Pons (tissue), 1 donor: ENCODE measurements at regions not wholly inside any gene's neighbourhood (a gene's known extent, or its start where the extent isn't known, plus 50 kb on each side); places are given as distances from the start of the nearest gene placed in this dataset.
"Not testable (repeated sequence)": the region's sequence is repeated elsewhere in the genome, so short reads cannot be mapped to it uniquely, and the experiment has no call there.

Experiments used
- DNase-seq: peaks from one replicate; pipeline ENCODE4 v3.0.0-alpha.2; 2016; ENCODE audit warnings: low spot score

DNA sequence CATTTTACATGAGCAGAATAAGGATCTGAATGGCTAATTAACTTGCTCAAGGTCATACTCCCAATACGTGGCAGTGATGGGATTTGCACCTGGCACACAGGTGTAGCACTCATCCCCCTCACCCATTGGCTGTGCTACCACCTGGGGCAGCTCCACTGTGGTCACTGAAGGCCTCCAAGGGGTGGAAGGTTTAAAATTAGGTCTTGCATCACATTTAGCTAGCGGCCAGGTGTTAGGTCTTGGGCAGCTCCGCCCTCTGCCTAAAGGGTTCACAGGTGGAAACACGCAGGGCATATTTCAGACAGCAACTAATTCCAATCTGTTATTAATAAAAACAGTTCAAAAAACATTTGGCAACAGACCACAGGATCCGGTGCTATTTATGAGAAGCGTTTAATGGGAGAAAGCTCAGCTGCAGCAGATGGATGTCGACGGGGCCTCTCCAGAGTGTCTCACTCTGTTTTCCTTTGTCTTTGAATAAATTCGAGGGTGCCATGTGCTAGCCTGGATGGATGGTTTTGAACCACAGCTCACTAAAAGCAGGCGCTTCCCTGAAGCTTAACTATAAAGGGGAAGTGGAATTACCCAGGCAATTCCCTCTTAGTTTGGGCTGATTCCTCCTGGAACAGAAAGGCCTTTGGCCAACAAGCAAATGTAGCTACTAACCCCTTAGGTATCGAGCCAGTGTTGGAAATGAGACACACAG lies 1017.6 kb downstream of the TYW1 start:
- no peak for DNase-seq

DNA sequence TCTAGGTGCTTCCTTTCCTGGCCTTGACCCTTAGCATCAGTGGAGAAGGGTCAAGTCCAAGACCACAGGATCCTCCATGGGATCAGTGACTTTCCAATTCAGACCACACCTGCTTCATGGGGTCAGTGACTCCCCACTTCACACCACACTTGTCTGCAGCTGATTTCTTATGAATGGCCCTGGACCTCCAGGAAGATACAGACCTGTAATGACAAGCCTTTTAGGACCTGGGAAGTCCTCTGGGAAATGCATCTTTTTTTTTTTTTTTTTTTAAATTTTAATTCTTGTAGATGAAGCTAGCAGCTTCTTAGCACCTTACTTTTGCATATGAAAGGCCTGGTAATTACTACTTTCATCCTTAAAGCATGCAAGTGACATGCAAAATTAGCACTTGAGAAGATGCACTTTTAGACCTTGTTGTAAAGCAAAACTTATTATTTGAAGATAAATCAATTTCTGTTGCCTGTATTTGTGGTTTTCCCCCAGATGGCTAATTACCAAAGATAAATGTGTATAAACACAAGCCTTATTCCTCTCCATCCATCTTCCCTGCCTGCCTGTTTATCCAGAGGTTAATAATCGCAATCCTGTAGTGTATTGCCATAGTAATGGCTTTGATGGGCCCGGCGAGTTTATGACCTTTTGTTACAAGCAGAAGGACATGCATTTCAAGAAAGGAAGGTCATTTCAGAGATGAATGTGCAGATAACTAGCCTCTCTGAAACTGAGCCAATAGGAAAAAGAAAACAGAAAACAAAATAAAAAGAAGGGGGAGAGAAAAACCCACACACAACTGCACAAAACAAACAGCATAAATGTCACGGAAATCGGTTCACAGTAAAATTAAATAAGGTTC lies 1018.7 kb downstream of the TYW1 start:
- no peak for DNase-seq

DNA sequence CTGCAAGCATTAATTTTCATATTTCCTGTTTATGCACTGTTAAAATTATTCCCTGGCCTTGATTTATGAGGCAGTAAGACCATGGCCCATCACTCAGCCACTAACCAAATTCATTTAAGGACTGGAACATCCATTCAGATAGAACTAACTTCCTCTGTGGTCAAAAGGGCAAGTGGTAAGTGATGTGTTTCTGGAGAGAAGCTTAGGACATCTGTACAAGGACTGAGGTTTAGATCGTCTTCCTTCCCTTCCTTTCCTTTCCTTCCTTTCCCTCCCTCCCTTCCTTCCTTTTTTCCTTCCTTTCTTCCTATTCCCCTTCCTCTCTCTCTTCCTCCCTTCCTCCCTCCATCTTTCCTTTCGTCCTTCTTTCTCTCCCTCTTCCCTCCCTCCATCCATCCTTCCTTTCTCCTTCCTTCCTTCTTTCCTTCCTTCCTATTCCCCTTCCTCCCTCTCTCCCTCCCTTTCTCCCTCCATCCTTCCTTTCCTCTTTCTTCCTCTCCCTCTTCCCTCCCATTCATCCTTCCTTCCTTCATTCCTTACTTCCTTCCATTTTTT lies 1019.4 kb downstream of the TYW1 start:
- DNase-seq, result no peak

DNA sequence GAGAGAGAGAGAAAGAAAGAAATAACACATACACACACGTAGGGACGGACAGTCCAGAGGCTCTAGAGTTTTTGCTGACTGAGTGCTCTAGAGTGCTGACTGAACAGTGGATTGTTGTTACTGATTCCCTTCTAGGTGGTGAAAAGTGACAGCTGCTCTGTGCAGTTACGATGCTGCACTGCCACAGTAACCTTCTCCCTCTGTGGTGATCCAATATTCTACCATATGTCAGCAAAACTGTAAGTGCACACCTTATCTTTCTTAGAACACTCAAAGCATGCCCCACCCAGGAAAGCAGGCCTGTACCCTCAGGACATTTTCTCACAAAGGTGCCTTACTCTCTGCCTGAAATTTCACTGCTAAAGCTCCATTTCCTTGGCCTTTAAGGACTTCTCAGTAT lies 1023.5 kb downstream of the TYW1 start:
- no peak for DNase-seq

DNA sequence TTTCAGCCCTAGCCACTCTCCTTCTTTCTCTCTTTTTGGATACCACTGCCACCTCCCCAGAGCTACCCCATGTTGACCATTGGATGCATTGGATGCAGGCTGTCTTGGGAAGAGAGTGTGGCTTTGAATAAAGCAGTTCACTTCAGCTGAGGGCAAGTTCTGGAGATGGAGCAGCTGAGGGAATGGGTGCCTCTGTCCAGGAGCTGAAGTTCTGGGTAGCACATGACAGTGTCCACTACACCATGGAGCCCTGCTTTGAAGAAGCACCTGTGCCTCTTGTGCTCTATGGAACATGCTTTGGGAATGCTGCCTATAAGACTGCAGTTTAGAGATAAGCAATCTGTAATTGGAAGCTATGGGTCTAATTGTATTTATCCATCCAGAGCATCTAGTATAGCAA lies 1028.7 kb downstream of the TYW1 start:
- no peak for DNase-seq

DNA sequence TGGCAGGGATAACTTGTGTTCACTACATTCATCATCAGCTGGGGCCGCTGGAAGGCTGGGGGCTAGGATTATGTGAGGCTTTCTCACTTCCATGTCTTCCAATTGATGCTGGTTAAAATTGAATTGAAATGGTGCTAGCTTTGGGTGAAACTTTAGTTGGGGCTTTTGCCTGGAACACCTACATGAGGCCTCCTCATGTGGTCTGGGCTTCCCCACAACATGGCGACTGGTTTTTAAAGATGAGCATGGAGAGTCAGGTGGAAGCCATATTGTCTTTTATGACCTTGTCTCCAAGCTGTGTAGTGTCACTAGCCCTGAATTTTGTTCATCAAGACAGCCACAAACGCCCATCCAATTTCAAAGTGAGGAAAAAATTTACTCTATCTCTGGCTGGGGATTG lies 1033.9 kb downstream of the TYW1 start:
- no peak for DNase-seq

DNA sequence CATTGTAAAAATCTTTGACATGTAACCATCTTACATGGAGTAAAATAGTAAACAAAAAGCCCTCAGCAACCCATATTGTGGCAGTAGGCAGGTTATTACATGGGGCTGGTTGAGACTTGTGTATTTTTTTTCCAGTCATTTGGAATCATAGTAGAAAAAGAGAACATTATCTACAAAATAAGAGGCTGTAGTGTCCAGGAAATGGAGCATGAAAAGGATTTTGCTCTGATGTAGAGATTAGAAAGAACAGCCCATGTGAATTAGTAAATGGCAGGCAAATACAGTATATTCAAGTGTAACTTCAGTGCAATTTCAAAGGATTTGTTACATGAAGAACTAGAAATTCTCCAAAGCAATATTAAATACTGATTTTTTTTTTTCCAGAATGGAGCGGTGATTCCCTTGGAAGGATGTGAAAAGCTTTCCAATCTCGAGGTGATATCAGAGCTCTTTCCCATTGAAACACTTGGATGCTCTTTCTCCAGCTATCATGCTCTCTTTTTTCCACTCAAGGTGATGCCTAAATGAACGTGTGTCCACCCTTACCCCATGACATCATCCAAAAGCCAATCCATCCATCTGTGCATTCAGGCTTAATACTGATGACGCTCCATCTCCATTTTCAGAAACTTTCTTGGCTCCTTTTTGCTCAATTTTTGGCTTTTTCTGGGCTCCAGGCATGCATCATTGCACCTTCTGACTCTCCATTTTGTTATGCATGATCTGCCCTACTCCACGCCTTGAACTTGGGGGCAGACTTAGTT lies 1034.7 kb downstream of the TYW1 start:
- no peak for DNase-seq

DNA sequence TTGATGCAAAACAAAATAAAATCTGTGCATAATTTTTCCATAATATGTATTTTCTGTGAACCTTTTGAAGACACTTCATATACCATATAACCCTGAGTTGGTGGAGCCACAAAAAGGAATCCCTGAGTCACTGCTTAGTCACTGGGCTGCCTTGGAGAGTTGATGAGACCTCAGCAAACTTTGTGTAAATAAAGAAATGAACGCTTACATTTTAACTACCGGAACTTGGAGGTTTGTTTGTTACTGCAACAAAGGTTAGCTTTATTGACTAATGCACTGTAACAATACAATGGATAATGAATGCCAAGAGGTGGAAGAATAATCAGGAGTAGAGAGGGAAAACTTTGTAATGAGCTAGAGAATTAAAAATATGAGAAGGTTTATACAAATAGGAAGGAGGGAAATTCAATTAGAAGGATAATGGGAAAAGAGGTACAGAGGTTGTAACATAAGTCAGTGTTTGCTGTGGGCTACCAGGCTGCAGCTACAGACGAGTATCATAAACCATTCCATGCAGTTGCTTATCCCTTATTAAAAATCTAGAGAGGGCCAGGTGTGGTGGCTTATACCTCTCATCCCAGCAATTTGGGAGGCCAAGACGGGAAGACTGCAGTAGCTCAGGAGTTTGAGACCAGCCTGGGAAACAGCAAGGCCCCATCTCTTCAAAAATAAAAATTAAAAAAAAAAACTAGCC lies 1042.1 kb downstream of the TYW1 start:
- DNase-seq, result no peak

DNA sequence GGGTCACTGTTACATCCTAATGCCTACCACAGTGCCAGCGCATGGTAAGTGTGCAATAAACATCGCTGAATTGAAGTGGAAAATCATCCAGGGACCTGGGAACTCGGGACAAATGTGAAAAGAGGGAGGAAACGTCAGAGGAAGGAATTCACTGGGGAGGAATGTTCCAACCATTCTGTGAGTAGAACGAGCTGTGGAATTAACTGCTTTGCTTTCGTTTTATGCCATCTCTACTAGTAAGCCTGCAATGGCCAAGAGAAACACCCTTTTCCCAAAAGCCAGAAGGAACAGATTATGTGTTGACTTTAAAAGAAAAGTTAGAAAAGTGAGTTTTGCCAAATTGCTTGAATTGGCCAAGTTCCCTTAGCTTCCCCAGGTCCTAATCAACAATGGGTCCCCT lies 1044.9 kb downstream of the TYW1 start:
- no peak for DNase-seq

DNA sequence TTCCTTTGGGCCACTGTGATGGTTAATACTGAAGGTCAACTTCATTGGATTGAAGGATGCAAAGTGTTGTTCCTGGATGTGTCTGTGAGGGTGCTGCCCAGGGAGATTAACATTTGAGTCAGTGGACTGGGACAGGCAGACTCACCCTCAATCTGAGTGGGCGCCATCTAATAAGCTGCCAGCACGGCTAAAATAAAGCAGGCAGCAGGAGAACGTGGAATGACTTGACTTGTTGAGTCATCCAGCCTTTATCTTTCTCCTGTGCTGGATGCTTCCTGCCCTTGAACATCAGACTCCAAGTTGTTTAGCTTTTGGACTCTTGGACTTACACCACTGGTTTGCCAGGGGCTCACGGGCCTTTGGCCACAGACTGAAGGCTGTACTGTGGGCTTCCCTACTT lies 1046.9 kb downstream of the TYW1 start:
- no peak for DNase-seq

DNA sequence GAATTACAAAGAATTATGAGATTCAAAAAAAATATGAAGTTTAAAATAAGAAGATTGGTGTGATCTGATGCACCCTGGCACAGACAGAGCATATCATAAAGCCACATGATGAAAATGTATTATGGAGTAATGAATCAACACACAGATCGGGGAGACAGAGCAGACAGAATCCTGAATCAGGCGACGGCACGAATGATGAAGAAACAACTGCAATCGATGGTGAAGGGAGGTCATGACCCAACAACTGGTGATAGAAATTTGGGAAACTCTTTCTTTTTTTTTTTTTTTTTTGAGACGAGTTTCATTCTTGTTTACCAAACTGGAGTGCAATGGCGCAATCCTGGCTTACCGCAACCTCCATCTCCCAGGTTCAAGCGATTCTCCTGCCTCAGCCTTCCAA lies 1054.0 kb downstream of the TYW1 start:
- DNase-seq, result no peak

DNA sequence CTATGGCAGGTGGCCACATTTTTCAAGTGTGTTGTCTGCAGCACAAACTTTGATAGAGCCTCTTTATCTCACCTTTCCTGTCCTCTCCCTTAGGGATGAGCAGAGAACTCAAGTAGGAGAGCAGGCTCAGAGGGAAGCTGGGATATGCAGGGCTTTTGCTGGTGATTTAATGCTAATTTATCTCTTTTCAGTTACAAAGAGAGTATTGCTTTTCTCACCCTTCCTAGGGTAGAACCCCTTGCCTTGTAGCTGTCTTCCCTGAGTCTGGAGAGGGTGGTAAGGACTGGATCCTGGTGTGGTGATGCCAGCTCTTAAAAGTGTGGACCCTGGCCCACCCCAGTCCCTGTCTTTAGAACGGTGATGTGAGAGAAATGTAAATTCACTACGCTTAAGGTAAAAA lies 1061.4 kb downstream of the TYW1 start:
- DNase-seq, result no peak

DNA sequence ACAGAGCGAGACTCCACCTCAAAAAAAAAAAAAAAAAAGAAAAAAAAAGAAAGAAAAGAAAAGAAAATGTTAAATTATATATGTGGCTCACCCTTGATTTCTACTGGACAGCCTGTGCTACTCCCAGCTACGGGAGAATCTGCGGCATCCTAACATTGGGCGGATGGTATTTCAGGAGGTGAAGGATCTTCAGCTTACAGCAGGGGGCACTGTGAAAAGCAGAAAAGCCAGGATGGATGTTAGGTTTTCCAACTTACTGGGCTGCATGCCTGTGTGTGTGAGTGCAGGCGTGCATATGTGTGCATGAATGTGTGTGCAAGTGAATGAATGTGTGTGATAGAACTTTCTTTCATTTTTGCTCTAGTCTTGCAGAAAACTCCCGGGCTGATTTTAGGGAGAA lies 1066.5 kb downstream of the TYW1 start:
- DNase-seq, result peak; percentile 16

DNA sequence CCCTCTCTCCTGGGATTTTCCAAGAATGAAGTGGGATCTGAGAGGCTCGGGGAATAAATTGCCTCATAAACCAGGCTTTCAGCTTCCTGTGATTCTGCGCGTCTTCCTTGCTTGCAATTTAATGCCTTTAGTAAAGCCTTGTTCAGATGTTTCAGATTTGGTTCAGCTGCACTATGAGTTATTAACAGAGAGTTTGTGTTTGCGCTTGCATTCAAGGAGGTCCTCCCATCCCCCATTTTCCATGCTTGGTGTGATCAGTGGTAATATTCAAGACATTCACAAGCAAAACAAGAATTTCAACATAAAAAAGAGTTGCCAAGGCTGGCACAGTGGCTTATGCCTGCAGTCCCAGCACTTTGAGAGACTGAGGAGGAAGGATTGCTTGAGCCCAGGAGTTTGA lies 1068.9 kb downstream of the TYW1 start:
- DNase-seq, result no peak

DNA sequence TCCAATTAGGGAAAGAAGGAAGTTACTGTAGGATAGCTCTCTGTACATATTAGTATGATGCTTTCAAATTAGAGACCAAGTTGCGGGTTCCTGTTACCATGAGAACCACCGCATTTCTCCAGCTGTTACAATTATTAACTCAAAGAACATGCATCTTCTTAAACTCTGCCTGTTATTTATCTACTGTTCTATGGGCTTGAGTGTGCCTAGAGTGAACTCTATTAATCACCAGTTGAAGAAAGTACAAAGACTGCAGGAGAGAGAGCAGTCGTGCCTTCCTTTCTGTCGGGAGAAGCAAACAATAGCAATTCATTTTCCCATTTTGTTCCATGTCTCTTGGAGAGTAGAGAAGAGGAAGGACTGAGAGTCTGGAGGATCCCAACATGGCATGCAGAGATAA lies 1071.2 kb downstream of the TYW1 start:
- no peak for DNase-seq

DNA sequence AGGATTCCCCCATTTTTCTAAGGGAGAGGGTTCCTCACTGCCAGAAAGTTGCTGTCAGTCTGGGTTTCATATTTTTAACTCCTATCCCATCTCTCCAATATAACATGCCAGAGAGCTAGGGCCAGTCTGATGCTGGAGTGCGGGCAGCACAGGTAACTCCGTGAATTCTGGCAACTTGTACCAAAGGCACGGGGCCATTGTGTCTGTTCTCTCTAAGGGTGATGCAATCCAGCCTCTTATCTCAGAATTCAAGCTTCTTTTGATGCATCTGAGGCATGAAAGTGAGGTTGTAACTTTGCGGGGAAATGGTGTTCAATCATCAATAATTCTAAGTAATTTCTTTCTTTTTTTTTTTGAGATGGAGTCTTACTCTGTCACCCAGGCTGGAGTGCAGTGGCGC lies 1074.4 kb downstream of the TYW1 start:
- no peak for DNase-seq

DNA sequence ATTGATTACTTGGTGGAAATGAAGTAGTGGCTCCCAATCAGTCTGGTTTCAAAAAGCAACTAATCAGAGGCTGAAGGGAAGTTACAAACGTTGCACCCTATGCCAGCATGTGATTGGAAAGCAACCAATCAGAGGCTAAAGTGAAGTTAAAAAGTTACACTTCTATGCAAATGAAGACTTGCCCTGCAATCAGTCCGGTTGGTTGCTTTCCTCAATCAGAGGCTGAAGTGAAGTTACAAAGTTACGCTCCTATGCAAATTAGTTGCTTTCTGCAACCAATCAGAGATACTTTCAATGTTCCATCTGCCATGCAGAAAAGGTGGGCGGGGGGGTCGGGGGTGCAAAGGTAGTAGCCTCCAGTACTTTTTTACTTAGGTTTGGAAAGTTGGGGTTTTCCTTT lies 1077.1 kb downstream of the TYW1 start:
- DNase-seq, result no peak

DNA sequence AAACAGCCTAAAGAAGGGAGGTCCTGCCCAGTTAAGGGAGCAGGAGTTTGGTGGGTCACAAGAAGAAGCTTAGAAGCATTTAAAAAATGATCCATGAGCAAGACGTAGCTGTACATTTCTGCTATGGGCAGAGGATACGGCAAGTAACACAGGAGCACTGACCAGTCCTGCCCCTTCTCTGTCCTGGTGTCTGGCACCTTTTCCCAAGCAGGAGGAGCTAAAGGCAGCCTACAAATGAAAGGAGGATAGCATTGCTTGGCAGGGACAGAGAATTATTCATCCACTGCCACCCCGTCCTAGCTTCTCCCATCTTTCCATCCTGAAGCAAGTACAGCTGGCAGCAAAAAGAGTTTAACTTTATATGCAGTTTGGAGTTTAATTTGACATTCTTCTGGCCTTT lies 1077.6 kb downstream of the TYW1 start:
- no peak for DNase-seq

DNA sequence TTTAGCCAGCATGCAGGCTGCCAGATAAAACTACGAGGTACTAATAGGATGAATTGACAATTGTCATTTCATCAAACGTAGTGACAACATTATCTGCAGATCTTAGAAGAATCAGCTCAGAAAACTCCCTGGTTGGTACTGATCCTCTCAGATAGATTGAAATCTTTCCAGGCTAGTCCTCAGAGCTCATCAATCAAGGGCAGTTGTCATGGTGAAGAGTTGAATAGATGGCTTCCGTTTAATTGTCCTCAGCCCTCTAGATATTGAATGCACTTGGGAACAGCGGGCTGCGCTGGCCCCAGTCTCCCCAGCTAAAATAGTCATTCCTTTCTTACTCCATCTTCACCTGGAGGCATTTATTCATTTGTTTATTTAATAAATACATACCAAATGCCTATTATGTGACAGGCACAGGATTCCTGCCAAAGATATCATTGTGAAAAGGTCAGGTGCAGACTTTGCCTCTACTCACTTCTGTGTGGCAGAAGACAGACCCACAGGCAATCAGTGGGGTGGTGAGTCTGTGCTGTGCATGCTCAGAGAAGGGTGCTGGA lies 1081.6 kb downstream of the TYW1 start:
- DNase-seq, result no peak

DNA sequence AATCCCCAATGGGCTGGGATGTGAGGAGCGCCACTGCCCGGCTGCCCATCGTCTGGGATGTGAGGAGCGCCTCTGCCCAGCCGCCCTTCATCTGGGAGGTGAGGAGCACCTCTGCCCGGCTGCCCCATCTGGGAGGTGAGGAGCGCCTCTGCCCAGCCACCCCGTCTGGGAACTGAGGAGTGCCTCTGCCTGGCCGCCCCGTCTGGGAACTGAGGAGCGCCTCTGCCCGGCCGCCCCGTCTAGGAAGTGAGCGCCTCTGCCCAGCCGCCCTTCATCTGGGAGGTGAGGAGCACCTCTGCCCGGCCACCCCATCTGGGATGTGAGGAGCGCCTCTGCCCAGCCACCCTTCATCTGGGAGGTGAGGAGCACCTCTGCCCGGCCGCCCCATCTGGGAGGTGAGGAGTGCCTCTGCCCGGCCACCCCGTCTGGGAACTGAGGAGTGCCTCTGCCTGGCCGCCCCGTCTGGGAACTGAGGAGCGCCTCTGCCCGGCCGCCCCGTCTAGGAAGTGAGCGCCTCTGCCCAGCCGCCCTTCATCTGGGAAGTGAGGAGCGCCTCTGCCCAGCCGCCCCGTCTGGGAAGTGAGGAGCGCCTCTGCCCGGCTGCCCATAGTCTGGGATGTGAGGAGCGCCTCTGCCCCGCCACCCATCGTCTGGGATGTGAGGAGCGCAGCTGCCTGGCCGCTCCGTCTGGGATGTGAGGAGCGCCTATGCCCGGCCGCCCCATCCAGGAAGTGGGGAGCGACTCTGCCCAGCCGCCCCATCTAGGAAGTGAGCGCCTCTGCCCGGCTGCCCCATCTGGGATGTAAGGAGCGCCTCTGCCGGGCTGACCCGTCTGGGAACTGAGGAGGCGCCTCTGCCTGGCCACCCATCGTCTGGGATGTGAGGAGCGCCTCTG lies 1085.7 kb downstream of the TYW1 start:
- not testable (repeated sequence) for DNase-seq
